OCI-M2 (cell line): ENCODE measurements at regions not wholly inside any gene's neighbourhood (a gene's known extent, or its start where the extent isn't known, plus 50 kb on each side); places are given as distances from the start of the nearest gene placed in this dataset.
"Not testable (repeated sequence)": the region's sequence is repeated elsewhere in the genome, so short reads cannot be mapped to it uniquely, and the experiment has no call there.

Experiments used
- DNase-seq: peaks from one replicate; lab custom pipeline; 2025; ENCODE audit not compliant: unreplicated experiment; lab: John Stamatoyannopoulos, UW

- no peak for DNase-seq
Observed at GRCh38 chr7:130845581-130846085, 111.6 kb upstream of the KLF14 start.

GRCh38 chr7:130849604-130850003, 115.6 kb upstream of the KLF14 start:
- DNase-seq = no peak

GRCh38 chr7:130850956-130851355, 116.9 kb upstream of the KLF14 start:
- no peak for DNase-seq

GRCh38 chr7:130852867-130853266, 118.9 kb upstream of the KLF14 start:
- DNase-seq = no peak

- DNase-seq = no peak
Observed at GRCh38 chr7:130853503-130854279, 119.7 kb upstream of the KLF14 start.

GRCh38 chr7:130854481-130854880, 120.5 kb upstream of the KLF14 start:
- DNase-seq = no peak

- no peak for DNase-seq
Observed at GRCh38 chr7:130856866-130857265, 122.9 kb upstream of the KLF14 start.

GRCh38 chr7:130860832-130861231, 126.8 kb upstream of the KLF14 start:
- DNase-seq = not testable (repeated sequence)

GRCh38 chr7:130865408-130866236, 131.6 kb upstream of the KLF14 start:
- DNase-seq = no peak

GRCh38 chr7:130867039-130867438, 133.0 kb upstream of the KLF14 start:
- no peak for DNase-seq

- DNase-seq = no peak
Observed at GRCh38 chr7:130867581-130868136, 133.7 kb upstream of the KLF14 start.

- no peak for DNase-seq
Observed at GRCh38 chr7:130868139-130868538, 134.1 kb upstream of the KLF14 start.

GRCh38 chr7:130869918-130870317, 135.9 kb upstream of the KLF14 start:
- no peak for DNase-seq

- no peak for DNase-seq
Observed at GRCh38 chr7:130872341-130872740, 138.3 kb upstream of the KLF14 start.

- no peak for DNase-seq
Observed at GRCh38 chr7:130872756-130873448, 138.9 kb upstream of the KLF14 start.

GRCh38 chr7:130874071-130874915, 140.3 kb upstream of the KLF14 start:
- no peak for DNase-seq

GRCh38 chr7:130875265-130875741, 141.3 kb upstream of the KLF14 start:
- DNase-seq = no peak

- no peak for DNase-seq
Observed at GRCh38 chr7:130875901-130876300, 141.9 kb upstream of the KLF14 start.

GRCh38 chr7:130877236-130877990, 143.4 kb upstream of the KLF14 start:
- DNase-seq = no peak

GRCh38 chr7:130877991-130878305, 143.9 kb upstream of the KLF14 start:
- DNase-seq = no peak
